ENCODE measurements at regions not wholly inside any gene's neighbourhood (a gene's known extent, or its start where the extent isn't known, plus 50 kb on each side); places are given as distances from the start of the nearest gene placed in this dataset.

DNA sequence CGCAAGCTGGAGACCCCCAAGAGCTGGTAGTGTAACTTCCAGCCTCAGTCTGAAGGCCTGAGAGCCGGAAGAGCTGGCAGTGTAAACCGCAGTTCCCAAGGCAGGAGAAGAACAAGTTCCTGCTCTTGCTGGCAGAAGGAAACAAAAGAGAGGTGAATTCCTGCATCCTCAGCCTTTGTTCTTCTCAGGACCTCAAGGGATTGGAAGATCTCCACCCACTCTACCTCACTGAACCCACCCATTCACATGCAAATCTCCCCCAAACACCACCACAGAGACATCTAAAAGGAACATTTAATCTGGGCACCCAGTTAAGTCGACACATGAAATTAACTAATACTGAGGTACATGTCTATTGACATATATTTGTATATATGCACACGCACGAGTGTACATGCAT is 1310.3 kb downstream of the TBC1D22A start:
- no peaks in the 10 kb centered on the region for H3K9me1 ChIP-seq (ENCODE audit: insufficient read depth, low read length)
- no peak overlapping the region for H3K4me3 ChIP-seq (ENCODE audit: insufficient read depth, low read depth, low read length)
- no peaks in the 10 kb centered on the region for H3K27me3 ChIP-seq (ENCODE audit: control insufficient read depth, insufficient read depth, low read length)
- no peak overlapping the region for H3K4me2 ChIP-seq (ENCODE audit: low read depth, low read length)
- no peaks in the 10 kb centered on the region for H3K4me1 ChIP-seq (ENCODE audit: control insufficient read depth, insufficient read depth, low read length)
- H4K8ac ChIP-seq (ENCODE audit: low read depth in 2 of 2, low read length in 2 of 2) = no peak overlapping the region
- H2BK15ac ChIP-seq (ENCODE audit: low read depth, low read length) = no peak overlapping the region
- H2AK9ac ChIP-seq (replicated peaks; ENCODE audit: low read depth, low read length, poor library complexity) = no peak overlapping the region
- H3K9ac ChIP-seq (ENCODE audit: low read depth, low read length) = no peak overlapping the region
- POLR2A ChIA-PET (ENCODE audit: unreplicated experiment) = no interaction called here
- H3K27ac ChIP-seq (ENCODE audit: insufficient read depth, low read length) = no peak overlapping the region
- no peak overlapping the region for H2BK120ac ChIP-seq (ENCODE audit: low read depth, low read length)
- peaks cover 44% of the 10 kb centered on the region for H3K9me3 ChIP-seq (ENCODE audit: control insufficient read depth, insufficient read depth, low read length)
- H3K14ac ChIP-seq (replicated peaks; ENCODE audit: low read depth, low read length) = no peak overlapping the region
- H4K91ac ChIP-seq (ENCODE audit: insufficient read depth, low read depth, low read length) = no peak overlapping the region
- no peaks in the 10 kb centered on the region for H3K36me3 ChIP-seq (ENCODE audit: control insufficient read depth, insufficient read depth, low read length)
- no peak overlapping the region for H3K4ac ChIP-seq (ENCODE audit: low read depth, low read length)
- dilution Hi-C loops (cut with HindIII; ENCODE audit: low sequenced_read_pairs, unreplicated experiment) (no loop called here), in situ Hi-C loops (cut with MboI; ENCODE audit: low sequenced_read_pairs) (no loop called here), intact Hi-C loops (cut with micrococcal nuclease) (no loop called here)
- no peak overlapping the region for H2AK5ac ChIP-seq (ENCODE audit: low read depth, low read length)
- DNase-seq (no peak), ATAC-seq (ENCODE audit: low read depth) (no peak)
- no peak overlapping the region for H3K18ac ChIP-seq (ENCODE audit: low read depth, low read length)
- H2BK20ac ChIP-seq (ENCODE audit: low read depth, low read length) = no peak overlapping the region
- H3K56ac ChIP-seq (ENCODE audit: extremely low read depth, insufficient read depth, low read length) = no peak overlapping the region
- H2BK5ac ChIP-seq (ENCODE audit: low read depth, low read length, poor library complexity, severe bottlenecking) = no peak overlapping the region
- 0% methylated on average over 1 of the region's 6 CpGs; no CpG with 5 or more reads in 1 of the 2 experiments for WGBS, 2 experiments (ENCODE audit: extremely low coverage in 2 of 2, insufficient read length in 1 of 2)
- H4K20me1 ChIP-seq (ENCODE audit: insufficient read depth, low read length) = no peaks in the 10 kb centered on the region
- no peak for TF ChIP-seq MAZ (IDR thresholded peaks at IDR 0.05; ENCODE audit: borderline replicate concordance, low read depth, low read length)
- TF ChIP-seq CEBPB (IDR thresholded peaks at IDR 0.05; ENCODE audit: low read depth, low read length) = no peak
- TF ChIP-seq RAD21 (IDR thresholded peaks at IDR 0.05; ENCODE audit: low read length) = no peak
- TF ChIP-seq, protein P1, sequence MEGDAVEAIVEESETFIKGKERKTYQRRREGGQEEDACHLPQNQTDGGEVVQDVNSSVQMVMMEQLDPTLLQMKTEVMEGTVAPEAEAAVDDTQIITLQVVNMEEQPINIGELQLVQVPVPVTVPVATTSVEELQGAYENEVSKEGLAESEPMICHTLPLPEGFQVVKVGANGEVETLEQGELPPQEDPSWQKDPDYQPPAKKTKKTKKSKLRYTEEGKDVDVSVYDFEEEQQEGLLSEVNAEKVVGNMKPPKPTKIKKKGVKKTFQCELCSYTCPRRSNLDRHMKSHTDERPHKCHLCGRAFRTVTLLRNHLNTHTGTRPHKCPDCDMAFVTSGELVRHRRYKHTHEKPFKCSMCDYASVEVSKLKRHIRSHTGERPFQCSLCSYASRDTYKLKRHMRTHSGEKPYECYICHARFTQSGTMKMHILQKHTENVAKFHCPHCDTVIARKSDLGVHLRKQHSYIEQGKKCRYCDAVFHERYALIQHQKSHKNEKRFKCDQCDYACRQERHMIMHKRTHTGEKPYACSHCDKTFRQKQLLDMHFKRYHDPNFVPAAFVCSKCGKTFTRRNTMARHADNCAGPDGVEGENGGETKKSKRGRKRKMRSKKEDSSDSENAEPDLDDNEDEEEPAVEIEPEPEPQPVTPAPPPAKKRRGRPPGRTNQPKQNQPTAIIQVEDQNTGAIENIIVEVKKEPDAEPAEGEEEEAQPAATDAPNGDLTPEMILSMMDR (conservative IDR thresholded peaks at IDR 0.05; ENCODE audit: low read depth, low read length) = no peak
- TF ChIP-seq BHLHE40 (IDR thresholded peaks at IDR 0.05; ENCODE audit: low read depth, low read length) = no peak
- no peak for TF ChIP-seq FOS (IDR thresholded peaks at IDR 0.05; ENCODE audit: low read depth, low read length)
- TF ChIP-seq POLR2A (IDR thresholded peaks at IDR 0.05; ENCODE audit: low read depth, low read length) = no peak
- TF ChIP-seq SMC3 (IDR thresholded peaks at IDR 0.05; ENCODE audit: low read depth, low read length) = no peak
- no peak for TF ChIP-seq RFX5 (IDR thresholded peaks at IDR 0.05; ENCODE audit: low read depth, low read length)
- no peak for TF ChIP-seq USF2 (IDR thresholded peaks at IDR 0.05; ENCODE audit: low read depth, low read length)
- no TSS peak for BruUV-seq (replicated peaks)
- H3K79me1 ChIP-seq (ENCODE audit: low read depth in 1 of 2, low read length in 2 of 2) = no peaks in the 10 kb centered on the region
- CTCF ChIA-PET = no interaction called here
- H3K23ac ChIP-seq (ENCODE audit: low read depth, low read length) = no peak overlapping the region
- H4K5ac ChIP-seq (ENCODE audit: low read depth, low read length) = no peak overlapping the region
- no peak overlapping the region for H2AFZ ChIP-seq (replicated peaks; ENCODE audit: low read length, poor library complexity)

Data from IMR-90 (cell line).